ENCODE measurements at regions not wholly inside any gene's neighbourhood (a gene's known extent, or its start where the extent isn't known, plus 50 kb on each side); places are given as distances from the start of the nearest gene placed in this dataset.

DNA sequence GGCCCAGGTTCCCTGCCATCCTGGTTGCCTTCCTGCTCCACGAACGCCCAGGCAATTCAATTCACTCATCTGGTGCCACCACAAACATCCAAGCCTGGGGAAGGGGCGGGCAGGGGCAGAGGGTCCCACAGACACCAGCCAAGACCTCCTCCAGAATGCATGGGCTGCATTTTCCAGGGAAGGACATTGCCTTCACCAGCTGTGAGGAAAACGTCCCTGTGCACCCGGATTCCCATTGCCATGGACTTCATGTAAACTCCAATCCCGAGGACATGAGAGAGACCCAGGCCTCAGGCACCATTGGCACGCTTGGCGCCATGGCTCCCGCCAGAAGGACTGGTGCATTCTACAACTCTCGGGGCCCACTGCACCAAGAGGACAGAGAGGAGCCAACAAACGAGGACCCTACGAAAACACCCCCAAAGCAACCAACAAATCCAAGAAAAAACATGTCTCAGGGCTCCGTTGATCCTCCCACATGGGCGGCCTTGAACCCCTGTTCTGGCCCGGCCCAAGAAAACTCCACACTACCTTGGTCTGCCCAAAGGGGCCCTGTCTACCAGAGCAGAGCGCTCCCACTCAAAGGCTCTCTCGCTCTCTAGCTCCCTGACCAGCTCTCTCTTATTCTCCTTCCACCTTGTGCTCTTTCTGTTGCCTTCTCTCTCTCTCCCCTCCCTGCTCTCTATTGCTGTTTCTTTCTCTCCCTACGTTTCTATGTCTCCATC is 183.9 kb downstream of the ALG10 start:
- no peak for DNase-seq (ENCODE audit: low read depth in 6 of 9, low spot score in 9 of 9)
- Histone ChIP-seq H3K27ac (ENCODE audit: low read depth in 1 of 2, low read length in 1 of 2) (no peak overlapping the region), H3K4me1 (ENCODE audit: control insufficient read depth in 2 of 2, insufficient read depth in 2 of 2, low read length in 2 of 2) (no peaks in the 10 kb centered on the region), H3K27me3 (ENCODE audit: control insufficient read depth in 2 of 2, insufficient read depth in 1 of 2, low read length in 1 of 2) (no peaks in the 10 kb centered on the region), H3K36me3 (ENCODE audit: control insufficient read depth in 2 of 2, insufficient read depth in 2 of 2, low read length in 1 of 2) (no peaks in the 10 kb centered on the region), H3K9me3 (ENCODE audit: control insufficient read depth in 2 of 2, insufficient read depth in 1 of 2, low read length in 1 of 2) (peaks cover 3 to 81% of the 10 kb centered on the region in 2 donors), H3K4me3 (ENCODE audit: low read length in 2 of 2) (no peak overlapping the region)
- WGBS: 80% methylated on average over 18 of the region's 18 CpGs

GRCh38 chr12:34207858-34208257 is 185.6 kb downstream of the ALG10 start:
- Histone ChIP-seq H3K27me3 (ENCODE audit: control insufficient read depth in 2 of 2, insufficient read depth in 1 of 2, low read length in 1 of 2) (no peaks in the 10 kb centered on the region), H3K4me3 (ENCODE audit: low read length in 2 of 2) (no peak overlapping the region), H3K4me1 (ENCODE audit: control insufficient read depth in 2 of 2, insufficient read depth in 2 of 2, low read length in 2 of 2) (no peaks in the 10 kb centered on the region), H3K36me3 (ENCODE audit: control insufficient read depth in 2 of 2, insufficient read depth in 2 of 2, low read length in 1 of 2) (no peaks in the 10 kb centered on the region), H3K27ac (ENCODE audit: low read depth in 1 of 2, low read length in 1 of 2) (no peak overlapping the region), H3K9me3 (ENCODE audit: control insufficient read depth in 2 of 2, insufficient read depth in 1 of 2, low read length in 1 of 2) (peaks cover 3 to 87% of the 10 kb centered on the region in 2 donors)
- no peak for DNase-seq (ENCODE audit: low read depth in 6 of 9, low spot score in 9 of 9)
- WGBS: 95% methylated on average over 11 of the region's 11 CpGs

DNA sequence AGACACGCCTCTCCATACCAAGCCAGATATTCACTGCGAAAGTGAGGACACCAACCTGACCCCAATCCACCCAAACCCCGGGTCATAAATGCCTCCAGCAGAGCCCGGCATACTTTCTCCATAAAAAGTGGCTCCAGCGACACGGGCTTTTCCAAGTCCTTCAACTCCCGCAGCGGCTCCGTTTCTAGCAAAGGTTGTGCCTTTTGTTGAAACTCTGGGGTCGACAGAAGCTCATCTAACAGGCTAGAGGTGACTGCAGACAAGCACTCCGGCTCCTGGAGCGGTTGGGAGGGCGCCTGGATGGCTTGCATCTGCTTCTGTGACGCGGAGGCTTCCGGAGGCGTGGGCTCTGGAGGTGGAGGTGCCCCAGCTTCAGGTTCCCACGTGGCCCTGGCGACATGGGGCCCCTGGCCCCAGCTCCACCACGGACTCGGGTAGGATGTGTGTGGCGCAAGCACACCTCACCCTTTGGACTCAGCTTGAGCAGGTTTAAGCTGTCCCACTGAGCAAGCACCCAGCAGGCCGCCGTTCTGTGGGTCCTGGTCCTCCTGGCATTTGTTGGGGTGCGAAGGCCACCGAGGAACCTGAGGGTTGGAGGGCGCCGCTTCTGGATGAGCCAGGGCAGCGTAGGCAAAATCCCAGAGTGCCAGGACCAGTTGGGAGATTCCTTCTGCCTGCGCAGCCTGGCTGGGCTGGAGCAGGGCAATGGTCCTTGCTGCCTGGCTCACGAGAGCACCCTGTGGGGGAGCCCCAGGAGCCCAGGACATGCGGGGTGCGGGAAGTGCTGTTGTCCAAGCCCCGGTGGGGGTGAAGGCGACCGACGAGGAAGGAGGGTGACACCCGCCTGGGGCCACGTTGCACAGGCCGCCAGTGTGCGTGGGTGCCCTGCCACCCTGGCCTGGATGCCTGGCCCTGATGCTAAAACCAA is 186.3 kb downstream of the ALG10 start:
- Histone ChIP-seq H3K4me1 (ENCODE audit: control insufficient read depth in 2 of 2, insufficient read depth in 2 of 2, low read length in 2 of 2) (no peaks in the 10 kb centered on the region), H3K36me3 (ENCODE audit: control insufficient read depth in 2 of 2, insufficient read depth in 2 of 2, low read length in 1 of 2) (no peaks in the 10 kb centered on the region), H3K9me3 (ENCODE audit: control insufficient read depth in 2 of 2, insufficient read depth in 1 of 2, low read length in 1 of 2) (peaks cover 3 to 82% of the 10 kb centered on the region in 2 donors), H3K27me3 (ENCODE audit: control insufficient read depth in 2 of 2, insufficient read depth in 1 of 2, low read length in 1 of 2) (no peaks in the 10 kb centered on the region), H3K27ac (ENCODE audit: low read depth in 1 of 2, low read length in 1 of 2) (no peak overlapping the region), H3K4me3 (ENCODE audit: low read length in 2 of 2) (no peak overlapping the region)
- no peak for DNase-seq (ENCODE audit: low read depth in 6 of 9, low spot score in 9 of 9)
- WGBS: 87% methylated on average over 41 of the region's 41 CpGs

GRCh38 chr12:34209259-34209835 is 187.1 kb downstream of the ALG10 start:
- 89% methylated on average over 22 of the region's 22 CpGs for WGBS
- H3K36me3 ChIP-seq (ENCODE audit: control insufficient read depth in 2 of 2, insufficient read depth in 2 of 2, low read length in 1 of 2): no peaks in the 10 kb centered on the region
- DNase-seq (ENCODE audit: low read depth in 6 of 9, low spot score in 9 of 9): no peak

GRCh38 chr12:34210183-34210582 is 187.9 kb downstream of the ALG10 start:
- Histone ChIP-seq H3K4me1 (ENCODE audit: control insufficient read depth in 2 of 2, insufficient read depth in 2 of 2, low read length in 2 of 2) (no peaks in the 10 kb centered on the region), H3K36me3 (ENCODE audit: control insufficient read depth in 2 of 2, insufficient read depth in 2 of 2, low read length in 1 of 2) (no peaks in the 10 kb centered on the region), H3K9me3 (ENCODE audit: control insufficient read depth in 2 of 2, insufficient read depth in 1 of 2, low read length in 1 of 2) (peaks cover 3 to 71% of the 10 kb centered on the region in 2 donors), H3K4me3 (ENCODE audit: low read length in 2 of 2) (no peak overlapping the region), H3K27me3 (ENCODE audit: control insufficient read depth in 2 of 2, insufficient read depth in 1 of 2, low read length in 1 of 2) (no peaks in the 10 kb centered on the region), H3K27ac (ENCODE audit: low read depth in 1 of 2, low read length in 1 of 2) (no peak overlapping the region)
- DNase-seq (ENCODE audit: low read depth in 6 of 9, low spot score in 9 of 9): no peak
- 82% methylated on average over 14 of the region's 14 CpGs for whole genome bisulfite sequencing

More at GRCh38 chr12:34209259-34209835, 187.1 kb downstream of the ALG10 start:
- Histone ChIP-seq H3K4me1 (ENCODE audit: control insufficient read depth in 2 of 2, insufficient read depth in 2 of 2, low read length in 2 of 2) (no peaks in the 10 kb centered on the region), H3K9me3 (ENCODE audit: control insufficient read depth in 2 of 2, insufficient read depth in 1 of 2, low read length in 1 of 2) (peaks cover 3 to 80% of the 10 kb centered on the region in 2 donors), H3K4me3 (ENCODE audit: low read length in 2 of 2) (no peak overlapping the region), H3K27me3 (ENCODE audit: control insufficient read depth in 2 of 2, insufficient read depth in 1 of 2, low read length in 1 of 2) (no peaks in the 10 kb centered on the region), H3K27ac (ENCODE audit: low read depth in 1 of 2, low read length in 1 of 2) (no peak overlapping the region)

GRCh38 chr12:34210689-34211530 is 188.6 kb downstream of the ALG10 start:
- no peak for DNase-seq (ENCODE audit: low read depth in 6 of 9, low spot score in 9 of 9)
- no peak overlapping the region for H3K4me3 ChIP-seq (ENCODE audit: low read length in 2 of 2)
- H3K36me3 ChIP-seq (ENCODE audit: control insufficient read depth in 2 of 2, insufficient read depth in 2 of 2, low read length in 1 of 2): no peaks in the 10 kb centered on the region
- H3K27me3 ChIP-seq (ENCODE audit: control insufficient read depth in 2 of 2, insufficient read depth in 1 of 2, low read length in 1 of 2): no peaks in the 10 kb centered on the region
- WGBS: 91% methylated on average over 35 of the region's 35 CpGs
- no peak overlapping the region for H3K27ac ChIP-seq (ENCODE audit: low read depth in 1 of 2, low read length in 1 of 2)
- H3K4me1 ChIP-seq (ENCODE audit: control insufficient read depth in 2 of 2, insufficient read depth in 2 of 2, low read length in 2 of 2): no peaks in the 10 kb centered on the region
- H3K9me3 ChIP-seq (ENCODE audit: control insufficient read depth in 2 of 2, insufficient read depth in 1 of 2, low read length in 1 of 2): peaks cover 3 to 64% of the 10 kb centered on the region in 2 donors

DNA sequence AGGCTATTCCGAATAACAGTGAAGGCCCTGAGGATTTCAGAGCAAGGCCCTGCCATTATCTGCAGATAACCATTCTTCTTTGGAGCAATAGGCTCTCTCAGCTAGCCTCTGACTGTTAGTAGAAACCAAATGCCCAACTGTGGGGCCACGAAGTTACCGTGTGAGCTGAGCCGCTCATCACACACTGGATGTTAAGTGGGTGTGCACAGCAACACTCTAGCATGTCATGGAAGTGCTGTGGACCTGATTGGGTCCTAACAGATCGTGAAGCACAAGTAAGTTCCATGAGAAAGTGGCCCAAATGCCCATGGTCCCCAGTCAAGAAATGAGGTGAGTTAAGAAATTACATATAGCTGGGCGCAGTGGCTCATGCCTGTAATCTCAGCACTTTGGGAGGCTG is 190.4 kb downstream of the ALG10 start:
- DNase-seq (ENCODE audit: low read depth in 6 of 9, low spot score in 9 of 9): no peak
- no peak overlapping the region for H3K4me3 ChIP-seq (ENCODE audit: low read length in 2 of 2)
- H3K27ac ChIP-seq (ENCODE audit: low read depth in 1 of 2, low read length in 1 of 2): no peak overlapping the region
- 86% methylated on average over 6 of the region's 6 CpGs for WGBS
- H3K4me1 ChIP-seq (ENCODE audit: control insufficient read depth in 2 of 2, insufficient read depth in 2 of 2, low read length in 2 of 2): no peaks in the 10 kb centered on the region
- H3K27me3 ChIP-seq (ENCODE audit: control insufficient read depth in 2 of 2, insufficient read depth in 1 of 2, low read length in 1 of 2): no peaks in the 10 kb centered on the region
- H3K9me3 ChIP-seq (ENCODE audit: control insufficient read depth in 2 of 2, insufficient read depth in 1 of 2, low read length in 1 of 2): peaks cover 3 to 46% of the 10 kb centered on the region in 2 donors
- no peaks in the 10 kb centered on the region for H3K36me3 ChIP-seq (ENCODE audit: control insufficient read depth in 2 of 2, insufficient read depth in 2 of 2, low read length in 1 of 2)

DNA sequence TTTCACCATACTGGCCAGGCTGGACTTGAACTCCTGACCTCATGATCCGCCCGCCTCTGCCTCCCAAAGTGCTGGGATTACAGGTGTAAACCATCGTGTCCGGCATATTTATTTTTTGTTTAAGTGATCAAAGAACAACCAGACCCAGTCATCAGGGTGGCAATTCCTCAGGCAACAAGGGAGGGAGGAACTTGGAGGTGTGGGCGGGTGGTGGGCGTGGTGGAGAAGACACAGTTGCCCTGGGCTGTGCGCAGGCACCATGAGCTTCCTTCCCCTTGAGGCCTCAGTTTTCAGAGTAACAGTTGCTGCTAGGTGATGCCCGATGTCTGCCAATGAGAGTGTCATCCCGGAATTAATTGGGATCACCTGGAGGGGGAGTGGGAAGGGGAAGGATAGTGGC is 191.7 kb downstream of the ALG10 start:
- Histone ChIP-seq H3K27me3 (ENCODE audit: control insufficient read depth in 2 of 2, insufficient read depth in 1 of 2, low read length in 1 of 2) (peaks cover 0 to 3% of the 10 kb centered on the region in 2 donors), H3K4me1 (ENCODE audit: control insufficient read depth in 2 of 2, insufficient read depth in 2 of 2, low read length in 2 of 2) (no peaks in the 10 kb centered on the region), H3K9me3 (ENCODE audit: control insufficient read depth in 2 of 2, insufficient read depth in 1 of 2, low read length in 1 of 2) (peaks cover 2 to 39% of the 10 kb centered on the region in 2 donors), H3K36me3 (ENCODE audit: control insufficient read depth in 2 of 2, insufficient read depth in 2 of 2, low read length in 1 of 2) (no peaks in the 10 kb centered on the region), H3K4me3 (ENCODE audit: low read length in 2 of 2) (no peak overlapping the region), H3K27ac (ENCODE audit: low read depth in 1 of 2, low read length in 1 of 2) (no peak overlapping the region)
- DNase-seq (ENCODE audit: low read depth in 6 of 9, low spot score in 9 of 9): no peak
- 94% methylated on average over 9 of the region's 9 CpGs for WGBS
